CD4-positive, CD25-positive, alpha-beta regulatory T cell (primary cell): ENCODE measurements at regions not wholly inside any gene's neighbourhood (a gene's known extent, or its start where the extent isn't known, plus 50 kb on each side); places are given as distances from the start of the nearest gene placed in this dataset.
"Not testable (repeated sequence)": the region's sequence is repeated elsewhere in the genome, so short reads cannot be mapped to it uniquely, and the experiment has no call there.

Experiments
- ATAC-seq, 2 donors: fragments of 150-1000 bp; cut with Tn5 transposase; one replicate each; pipeline ENCODE4 v1.10.0; 2021; ENCODE audit warnings: low read depth in 2 of 2, moderate number of reproducible peaks in 2 of 2, moderate library complexity in 1 of 2
- DNase-seq, 3 donors: peaks; one replicate each; pipeline versions ENCODE4 v3.0.0 to v3.0.0-alpha.2; 2012 to 2022; ENCODE audit warnings: mixed read lengths in 1 of 3
- H3K27ac ChIP-seq: one replicate; pipeline ENCODE4 v1.7.0; 2013; ENCODE audit warnings: mild to moderate bottlenecking, low read length; ENCODE audit not compliant: insufficient read depth, poor library complexity, severe bottlenecking
- H3K27me3 ChIP-seq: one replicate; pipeline ENCODE4 v1.7.0; 2013; ENCODE audit warnings: low read length; ENCODE audit not compliant: control insufficient read depth, insufficient read depth
- H3K36me3 ChIP-seq: one replicate; pipeline ENCODE4 v1.7.0; 2013; ENCODE audit warnings: mild to moderate bottlenecking, low read length, moderate library complexity; ENCODE audit not compliant: control insufficient read depth, insufficient read depth
- H3K4me1 ChIP-seq: 2 replicates; pipeline ENCODE4 v1.7.0; 2013; ENCODE audit warnings: mild to moderate bottlenecking, low read length; ENCODE audit not compliant: insufficient read depth, control insufficient read depth, poor library complexity, severe bottlenecking
- H3K4me3 ChIP-seq: one replicate; pipeline ENCODE4 v1.7.0; 2013; ENCODE audit warnings: low read depth, mild to moderate bottlenecking, low read length, moderate library complexity
- H3K9me3 ChIP-seq, 2 experiments: 1 replicate in 1 of 2; 2 replicates in 1 of 2; pipeline ENCODE4 v1.7.0; 2013; ENCODE audit warnings: low read length in 2 of 2, mild to moderate bottlenecking in 1 of 2, moderate library complexity in 1 of 2; ENCODE audit not compliant: control insufficient read depth in 2 of 2
- H3K27ac Mint-ChIP-seq, 3 donors: one replicate each; pipeline ENCODE4 v1.8.0; 2020 to 2022; ENCODE audit warnings: mild to moderate bottlenecking in 3 of 3, mixed read lengths in 3 of 3, moderate library complexity in 2 of 3
- H3K27me3 Mint-ChIP-seq: one replicate; pipeline ENCODE4 v1.8.0; 2022; ENCODE audit warnings: mild to moderate bottlenecking, mixed read lengths
- H3K36me3 Mint-ChIP-seq: one replicate; pipeline ENCODE4 v1.8.0; 2020; ENCODE audit warnings: mixed read lengths
- H3K4me1 Mint-ChIP-seq, 4 donors: one replicate each; pipeline ENCODE4 v1.8.0; 2020 to 2022; ENCODE audit warnings: mixed read lengths in 4 of 4, mild to moderate bottlenecking in 1 of 4
- H3K4me3 Mint-ChIP-seq, 4 donors: one replicate each; pipeline ENCODE4 v1.8.0; 2020 to 2022; ENCODE audit warnings: mild to moderate bottlenecking in 4 of 4, mixed read lengths in 4 of 4, moderate library complexity in 3 of 4
- H3K9me3 Mint-ChIP-seq, 7 donors: one replicate each; pipeline ENCODE4 v1.8.0; 2020 to 2022; ENCODE audit warnings: mixed read lengths in 7 of 7, mild to moderate bottlenecking in 3 of 7, moderate library complexity in 2 of 7

DNA sequence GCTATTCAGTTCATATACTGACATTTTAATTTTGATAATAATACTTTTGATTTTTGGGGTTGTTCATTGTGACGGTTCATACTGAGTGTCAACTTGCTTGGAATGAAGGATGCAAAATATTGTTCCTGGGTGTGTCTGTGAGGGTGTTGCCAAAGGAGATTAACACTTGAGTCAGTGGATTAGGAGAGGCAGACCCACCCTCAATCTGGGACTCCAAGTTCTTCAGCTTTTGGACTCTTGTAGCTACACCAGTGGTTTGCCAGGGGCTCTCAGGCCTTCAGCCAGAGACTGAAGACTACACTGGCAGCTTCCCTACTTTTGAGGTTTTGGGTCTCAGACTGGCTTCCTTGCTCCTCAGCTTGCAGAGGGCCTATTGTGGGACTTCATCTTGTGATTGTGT lies 242.2 kb downstream of the SATB1 start:
- H3K4me3 Mint-ChIP-seq, H3K4me1 ChIP-seq, H3K27me3 ChIP-seq, DNase-seq, H3K9me3 Mint-ChIP-seq, H3K27me3 Mint-ChIP-seq, ATAC-seq, H3K4me3 ChIP-seq, H3K36me3 ChIP-seq, H3K36me3 Mint-ChIP-seq, H3K27ac Mint-ChIP-seq, H3K27ac ChIP-seq, H3K9me3 ChIP-seq, H3K4me1 Mint-ChIP-seq: not testable (repeated sequence)

DNA sequence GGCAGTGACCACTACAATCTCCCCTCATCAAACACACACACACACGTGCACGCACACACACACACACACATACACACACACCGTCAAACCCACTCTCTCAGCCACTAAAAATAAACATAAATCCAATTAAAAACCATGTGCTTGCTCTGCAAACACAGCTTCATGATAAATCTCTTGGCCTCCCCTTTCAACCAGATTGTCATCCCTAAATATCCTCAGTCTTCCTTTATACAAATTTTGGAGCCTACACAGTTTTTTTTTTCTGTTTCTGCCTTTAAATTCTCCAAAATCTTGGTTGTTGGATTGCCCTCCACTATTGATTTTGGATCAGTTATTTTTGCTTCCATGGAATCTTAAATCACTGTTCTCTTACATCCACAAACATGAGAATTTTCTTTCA lies 245.6 kb downstream of the SATB1 start:
- no peaks in the 10 kb centered on the region for H3K4me1 Mint-ChIP-seq

GRCh38 chr3:18177271-18177670 lies 247.9 kb downstream of the SATB1 start:
- no peaks in the 10 kb centered on the region for H3K27me3 ChIP-seq
- H3K36me3 Mint-ChIP-seq, result no peaks in the 10 kb centered on the region
- DNase-seq, result no peak

More for the DNA sequence above, 245.6 kb downstream of the SATB1 start:
- Mint-ChIP-seq H3K9me3 (peaks cover 0 to 2% (median 0%) of the 10 kb centered on the region in 7 donors), H3K36me3 (no peaks in the 10 kb centered on the region), H3K4me3 (no peak overlapping the region), H3K27me3 (no peaks in the 10 kb centered on the region), H3K27ac (no peak overlapping the region)
- DNase-seq (no peak), ATAC-seq (no peak)
- H3K9me3 ChIP-seq, result no peaks in the 10 kb centered on the region
- no peaks in the 10 kb centered on the region for H3K27me3 ChIP-seq
- H3K36me3 ChIP-seq, result no peaks in the 10 kb centered on the region
- no peak overlapping the region for H3K27ac ChIP-seq
- H3K4me1 ChIP-seq, result no peaks in the 10 kb centered on the region
- H3K4me3 ChIP-seq, result no peak overlapping the region

DNA sequence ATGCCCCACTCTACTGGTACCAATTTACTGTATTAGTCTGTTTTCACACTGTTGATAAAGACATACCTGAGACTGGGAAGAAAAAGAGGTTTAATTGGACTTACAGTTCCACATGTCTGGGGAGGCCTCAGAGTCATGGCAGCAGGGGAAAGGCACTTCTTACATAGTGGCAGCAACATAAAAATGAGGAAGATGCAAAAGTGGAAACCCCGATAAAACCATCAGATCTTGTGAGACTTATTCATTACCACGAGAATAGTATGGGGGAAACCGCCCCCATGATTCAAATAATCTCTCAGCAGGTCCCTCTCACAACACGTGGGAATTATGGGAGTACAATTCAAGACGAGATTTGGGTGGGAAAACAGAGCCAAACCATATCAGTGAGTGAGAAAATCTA lies 251.2 kb downstream of the SATB1 start:
- not testable (repeated sequence) for H3K9me3 Mint-ChIP-seq, H3K4me3 ChIP-seq, H3K4me1 Mint-ChIP-seq, H3K27me3 ChIP-seq, H3K36me3 ChIP-seq, DNase-seq, H3K4me1 ChIP-seq, ATAC-seq, H3K27ac ChIP-seq, H3K9me3 ChIP-seq, H3K27ac Mint-ChIP-seq, H3K4me3 Mint-ChIP-seq, H3K36me3 Mint-ChIP-seq, H3K27me3 Mint-ChIP-seq

More at GRCh38 chr3:18177271-18177670, 247.9 kb downstream of the SATB1 start:
- Mint-ChIP-seq H3K9me3 (peaks cover 0 to 6% (median 0%) of the 10 kb centered on the region in 7 donors), H3K27me3 (no peaks in the 10 kb centered on the region), H3K4me1 (no peaks in the 10 kb centered on the region), H3K4me3 (no peak overlapping the region), H3K27ac (no peak overlapping the region)
- no peak overlapping the region for H3K4me3 ChIP-seq
- no peaks in the 10 kb centered on the region for H3K36me3 ChIP-seq
- ATAC-seq, result no peak
- no peaks in the 10 kb centered on the region for H3K9me3 ChIP-seq
- no peak overlapping the region for H3K27ac ChIP-seq
- no peaks in the 10 kb centered on the region for H3K4me1 ChIP-seq

DNA sequence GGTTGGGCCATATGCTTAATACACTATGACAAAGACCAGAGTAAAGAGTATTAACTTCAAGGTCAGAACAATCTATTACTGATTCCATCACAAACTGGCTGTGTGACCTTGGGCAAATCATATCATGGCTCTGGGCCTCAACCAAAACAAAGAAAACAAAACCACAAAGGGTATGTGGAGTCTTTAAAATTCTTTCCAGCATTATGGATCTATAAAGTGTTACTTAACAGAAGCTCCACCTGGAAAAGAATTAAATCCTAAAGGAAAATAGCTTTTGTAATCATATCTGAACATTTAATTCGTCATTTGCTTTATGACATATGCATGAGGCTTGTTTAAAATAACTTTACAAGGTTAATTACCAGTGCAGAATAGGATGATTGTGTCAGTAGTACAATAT lies 265.5 kb downstream of the SATB1 start:
- H3K4me1 ChIP-seq, result no peaks in the 10 kb centered on the region
- no peak overlapping the region for H3K27ac Mint-ChIP-seq
- no peaks in the 10 kb centered on the region for H3K36me3 Mint-ChIP-seq
- H3K4me3 Mint-ChIP-seq, result no peak overlapping the region
- no peak overlapping the region for H3K27ac ChIP-seq
- peaks cover 0 to 1% (median 0%) of the 10 kb centered on the region in 7 donors for H3K9me3 Mint-ChIP-seq
- no peak overlapping the region for H3K4me3 ChIP-seq
- ATAC-seq, result no peak
- H3K9me3 ChIP-seq, result no peaks in the 10 kb centered on the region
- DNase-seq, result no peak
- H3K4me1 Mint-ChIP-seq, result no peaks in the 10 kb centered on the region
- H3K27me3 ChIP-seq, result peaks cover 6% of the 10 kb centered on the region
- no peaks in the 10 kb centered on the region for H3K36me3 ChIP-seq
- H3K27me3 Mint-ChIP-seq, result peaks cover 4% of the 10 kb centered on the region

- no peak overlapping the region for H3K27ac ChIP-seq
- Mint-ChIP-seq H3K36me3 (no peaks in the 10 kb centered on the region), H3K27me3 (no peaks in the 10 kb centered on the region), H3K9me3 (no peaks in the 10 kb centered on the region), H3K4me3 (no peak overlapping the region), H3K27ac (no peak overlapping the region), H3K4me1 (no peaks in the 10 kb centered on the region)
- no peaks in the 10 kb centered on the region for H3K9me3 ChIP-seq
- ATAC-seq (no peak), DNase-seq (no peak)
- H3K27me3 ChIP-seq, result peaks cover 5% of the 10 kb centered on the region
- H3K4me3 ChIP-seq, result no peak overlapping the region
- no peaks in the 10 kb centered on the region for H3K36me3 ChIP-seq
- no peaks in the 10 kb centered on the region for H3K4me1 ChIP-seq
Observed at GRCh38 chr3:18153571-18154173, 271.5 kb downstream of the SATB1 start.

GRCh38 chr3:18151199-18151598 lies 273.9 kb downstream of the SATB1 start:
- Histone ChIP-seq H3K36me3 (no peaks in the 10 kb centered on the region), H3K4me3 (no peak overlapping the region), H3K27me3 (peaks cover 3% of the 10 kb centered on the region), H3K4me1 (no peaks in the 10 kb centered on the region), H3K9me3 (no peaks in the 10 kb centered on the region), H3K27ac (no peak overlapping the region)
- Mint-ChIP-seq H3K27ac (no peak overlapping the region), H3K9me3 (no peaks in the 10 kb centered on the region), H3K36me3 (no peaks in the 10 kb centered on the region), H3K27me3 (no peaks in the 10 kb centered on the region), H3K4me3 (no peak overlapping the region), H3K4me1 (no peaks in the 10 kb centered on the region)
- ATAC-seq (no peak), DNase-seq (no peak)

DNA sequence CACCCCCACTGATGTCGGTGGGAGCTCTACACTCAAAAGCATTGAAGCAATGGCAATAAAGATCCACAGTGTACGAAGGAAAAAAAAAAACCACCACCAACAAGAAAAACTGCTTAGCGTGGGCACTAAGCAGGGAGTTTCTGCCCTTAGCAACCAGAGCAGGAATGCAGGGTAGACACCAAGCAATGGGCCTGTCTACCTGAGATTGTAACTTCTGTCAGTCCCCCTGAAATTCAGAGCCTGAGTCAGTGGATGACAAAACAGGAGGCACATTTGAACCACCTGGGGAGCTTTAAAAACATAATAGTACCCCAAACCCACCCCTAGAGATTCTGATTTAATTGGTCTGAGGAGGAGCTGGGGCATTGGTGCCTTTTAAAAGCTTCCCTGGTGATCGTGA lies 275.2 kb downstream of the SATB1 start:
- Mint-ChIP-seq H3K4me1 (no peaks in the 10 kb centered on the region), H3K27me3 (no peaks in the 10 kb centered on the region), H3K36me3 (no peaks in the 10 kb centered on the region)

More for the DNA sequence above, 275.2 kb downstream of the SATB1 start:
- Histone ChIP-seq H3K4me3 (no peak overlapping the region), H3K4me1 (no peaks in the 10 kb centered on the region), H3K27ac (no peak overlapping the region), H3K27me3 (peaks cover 3% of the 10 kb centered on the region), H3K36me3 (no peaks in the 10 kb centered on the region), H3K9me3 (no peaks in the 10 kb centered on the region)
- Mint-ChIP-seq H3K27ac (no peak overlapping the region), H3K9me3 (no peaks in the 10 kb centered on the region), H3K4me3 (no peak overlapping the region)
- no peak for ATAC-seq
- DNase-seq, result no peak
